T-helper 2 cell treated with Interferon-gamma antibody and Interleukin-4, amounts not matched to agents 5 μg/mL and 100 μg/mL, for 36 hours (primary cell): ENCODE measurements at regions not wholly inside any gene's neighbourhood (a gene's known extent, or its start where the extent isn't known, plus 50 kb on each side); places are given as distances from the start of the nearest gene placed in this dataset.
"Not testable (repeated sequence)": the region's sequence is repeated elsewhere in the genome, so short reads cannot be mapped to it uniquely, and the experiment has no call there.

Source experiments
- DNase-seq: peaks from one replicate; pipeline ENCODE4 v3.0.0; 2021; ENCODE audit warnings: low spot score
- H3K27ac Mint-ChIP-seq: one replicate; pipeline ENCODE4 v1.8.0; 2021; ENCODE audit warnings: mild to moderate bottlenecking, mixed read lengths
- H3K27me3 Mint-ChIP-seq: one replicate; pipeline ENCODE4 v1.8.0; 2021; ENCODE audit warnings: low read depth, mixed read lengths
- H3K36me3 Mint-ChIP-seq: one replicate; pipeline ENCODE4 v1.8.0; 2021; ENCODE audit warnings: low read depth, mixed read lengths
- H3K4me1 Mint-ChIP-seq: one replicate; pipeline ENCODE4 v1.8.0; 2021; ENCODE audit warnings: low read depth, mixed read lengths
- H3K4me3 Mint-ChIP-seq: one replicate; pipeline ENCODE4 v1.8.0; 2022; ENCODE audit warnings: mild to moderate bottlenecking, moderate library complexity, mixed read lengths
- H3K9me3 Mint-ChIP-seq: one replicate; pipeline ENCODE4 v1.8.0; 2021; ENCODE audit warnings: mixed read lengths

DNA sequence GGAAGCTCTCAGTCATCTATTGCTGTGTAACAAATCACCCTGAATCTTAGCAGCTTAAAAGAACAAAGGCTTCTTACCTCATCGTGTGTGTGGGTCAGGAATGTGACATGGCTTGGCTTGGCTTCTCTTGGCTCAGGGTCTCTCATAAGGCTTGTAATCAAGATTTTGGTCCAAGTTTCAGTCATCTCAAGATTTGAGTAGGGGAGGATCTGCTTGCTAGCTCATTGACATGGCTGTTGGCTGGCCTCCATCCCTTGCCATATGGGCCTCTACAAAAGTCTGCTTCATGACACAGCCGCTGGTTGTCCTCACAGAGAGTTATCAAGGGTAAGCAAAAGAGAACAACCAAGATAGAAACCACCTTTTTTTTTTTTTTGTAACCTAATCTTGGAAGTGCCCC is 207.7 kb downstream of the PTPRC start:
- H3K4me3 Mint-ChIP-seq, result no peak overlapping the region
- H3K9me3 Mint-ChIP-seq, result peaks cover 7% of the 10 kb centered on the region
- H3K36me3 Mint-ChIP-seq, result peaks cover 61% of the 10 kb centered on the region
- DNase-seq, result no peak
- H3K27ac Mint-ChIP-seq, result no peak overlapping the region
- no peaks in the 10 kb centered on the region for H3K27me3 Mint-ChIP-seq
- no peaks in the 10 kb centered on the region for H3K4me1 Mint-ChIP-seq

- H3K36me3 Mint-ChIP-seq, result peaks cover 62% of the 10 kb centered on the region
- no peak overlapping the region for H3K27ac Mint-ChIP-seq
- no peaks in the 10 kb centered on the region for H3K27me3 Mint-ChIP-seq
- H3K9me3 Mint-ChIP-seq, result peaks cover 7% of the 10 kb centered on the region
- H3K4me3 Mint-ChIP-seq, result no peak overlapping the region
- no peak for DNase-seq
- H3K4me1 Mint-ChIP-seq, result peaks cover 3% of the 10 kb centered on the region
Observed at GRCh38 chr1:198848206-198848605, 209.4 kb downstream of the PTPRC start.

GRCh38 chr1:198848649-198849048 is 209.8 kb downstream of the PTPRC start:
- Mint-ChIP-seq H3K27ac (no peak overlapping the region), H3K9me3 (peaks cover 7% of the 10 kb centered on the region), H3K4me1 (peaks cover 3% of the 10 kb centered on the region), H3K27me3 (no peaks in the 10 kb centered on the region), H3K36me3 (peaks cover 65% of the 10 kb centered on the region), H3K4me3 (no peak overlapping the region)
- DNase-seq, result no peak

DNA sequence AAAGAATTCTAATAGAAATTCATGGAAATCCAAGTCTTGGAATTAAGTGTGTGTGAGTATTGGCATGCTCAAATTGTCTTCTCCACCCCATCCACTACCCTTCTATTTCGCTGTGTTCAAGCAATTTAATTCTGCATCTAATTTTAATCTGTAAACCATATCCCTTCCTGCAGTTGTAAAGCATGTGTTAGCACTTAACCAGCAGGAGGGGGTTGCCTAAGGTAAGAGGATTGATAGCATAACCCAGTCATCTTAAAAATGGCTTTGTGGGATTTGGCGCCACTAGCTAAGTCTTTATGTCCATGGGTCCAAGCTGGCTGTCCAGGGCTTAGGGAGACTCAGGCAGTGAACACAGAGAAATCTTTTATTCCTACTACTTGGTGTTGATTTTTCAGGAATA is 210.3 kb downstream of the PTPRC start:
- Mint-ChIP-seq H3K4me3 (no peak overlapping the region), H3K27me3 (no peaks in the 10 kb centered on the region), H3K36me3 (peaks cover 69% of the 10 kb centered on the region), H3K9me3 (peaks cover 7% of the 10 kb centered on the region), H3K4me1 (peaks cover 3% of the 10 kb centered on the region), H3K27ac (no peak overlapping the region)
- no peak for DNase-seq

DNA sequence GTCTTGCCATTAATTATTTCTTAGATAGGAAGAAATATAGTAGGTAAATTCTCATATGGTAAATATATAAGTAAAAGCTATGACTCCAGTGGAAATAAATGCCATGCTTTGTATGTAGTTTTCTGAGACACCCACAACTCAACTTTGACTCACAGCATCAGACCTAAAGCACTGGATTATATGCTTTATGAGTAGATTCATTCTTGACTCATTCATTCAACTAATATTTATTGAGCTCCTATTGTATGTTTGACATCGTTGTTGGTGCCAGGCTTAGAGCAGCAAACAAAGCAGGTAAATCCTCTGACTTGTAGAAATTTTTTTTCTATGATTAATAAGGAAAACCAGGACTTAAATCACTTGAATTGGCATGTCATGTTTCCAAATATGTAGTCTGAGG is 211.4 kb downstream of the PTPRC start:
- Mint-ChIP-seq H3K9me3 (peaks cover 7% of the 10 kb centered on the region), H3K36me3 (peaks cover 68% of the 10 kb centered on the region), H3K27me3 (no peaks in the 10 kb centered on the region), H3K27ac (no peak overlapping the region), H3K4me3 (no peak overlapping the region), H3K4me1 (peaks cover 3% of the 10 kb centered on the region)
- DNase-seq, result no peak

GRCh38 chr1:198850966-198851365 is 212.1 kb downstream of the PTPRC start:
- peaks cover 62% of the 10 kb centered on the region for H3K36me3 Mint-ChIP-seq

DNA sequence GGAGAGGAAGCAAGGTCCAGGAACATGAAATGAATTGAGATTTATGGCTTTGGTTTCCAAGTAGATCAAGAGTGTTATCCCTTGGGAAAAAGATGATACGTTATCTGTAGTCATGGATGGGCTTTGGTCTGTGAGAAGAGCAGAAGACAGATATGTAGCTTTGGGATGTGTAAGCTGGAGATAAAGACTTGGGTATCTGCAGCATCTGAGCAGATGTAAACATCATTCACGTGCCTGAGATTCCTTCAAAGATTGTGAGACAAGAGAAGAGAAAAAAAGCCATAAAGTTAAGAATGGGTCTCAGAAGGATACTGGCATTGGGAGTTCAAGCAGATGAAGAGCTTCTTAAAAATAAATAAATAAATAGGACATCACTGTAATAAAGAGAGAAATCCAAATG is 217.8 kb downstream of the PTPRC start:
- H3K9me3 Mint-ChIP-seq, result no peaks in the 10 kb centered on the region
- H3K36me3 Mint-ChIP-seq, result peaks cover 47% of the 10 kb centered on the region
- no peak overlapping the region for H3K27ac Mint-ChIP-seq
- H3K27me3 Mint-ChIP-seq, result no peaks in the 10 kb centered on the region
- H3K4me3 Mint-ChIP-seq, result no peak overlapping the region
- peaks cover 5% of the 10 kb centered on the region for H3K4me1 Mint-ChIP-seq
- no peak for DNase-seq

More at GRCh38 chr1:198850966-198851365, 212.1 kb downstream of the PTPRC start:
- not testable (repeated sequence) for DNase-seq, H3K27me3 Mint-ChIP-seq, H3K27ac Mint-ChIP-seq, H3K9me3 Mint-ChIP-seq, H3K4me1 Mint-ChIP-seq, H3K4me3 Mint-ChIP-seq

- H3K36me3 Mint-ChIP-seq, result peaks cover 43% of the 10 kb centered on the region
- H3K9me3 Mint-ChIP-seq, result no peaks in the 10 kb centered on the region
- no peak overlapping the region for H3K4me3 Mint-ChIP-seq
- no peaks in the 10 kb centered on the region for H3K27me3 Mint-ChIP-seq
- no peak overlapping the region for H3K27ac Mint-ChIP-seq
- no peak for DNase-seq
- H3K4me1 Mint-ChIP-seq, result peaks cover 3% of the 10 kb centered on the region
Observed at GRCh38 chr1:198858033-198858432, 219.2 kb downstream of the PTPRC start.

DNA sequence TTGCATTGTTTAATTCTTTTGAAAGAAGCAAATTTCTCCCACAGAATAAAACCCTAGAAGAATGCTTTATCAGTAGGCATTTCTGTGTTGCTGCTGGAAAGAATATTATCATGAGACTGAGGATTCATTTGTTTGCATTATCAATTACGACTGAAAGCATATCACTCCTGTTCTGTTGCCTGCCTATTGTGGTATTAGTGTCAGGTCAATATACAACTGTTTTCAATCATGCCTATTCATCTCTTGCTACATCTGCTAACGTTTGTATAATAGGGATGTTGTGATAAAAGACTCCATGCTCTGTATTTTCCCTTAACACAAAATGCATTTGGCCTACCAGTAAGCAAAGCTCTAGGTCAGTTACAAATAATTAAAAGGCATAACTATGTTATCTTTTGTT is 221.5 kb downstream of the PTPRC start:
- no peak overlapping the region for H3K27ac Mint-ChIP-seq
- no peak overlapping the region for H3K4me3 Mint-ChIP-seq
- H3K9me3 Mint-ChIP-seq, result no peaks in the 10 kb centered on the region
- no peak for DNase-seq
- H3K4me1 Mint-ChIP-seq, result peaks cover 2% of the 10 kb centered on the region
- H3K36me3 Mint-ChIP-seq, result peaks cover 35% of the 10 kb centered on the region
- H3K27me3 Mint-ChIP-seq, result no peaks in the 10 kb centered on the region

DNA sequence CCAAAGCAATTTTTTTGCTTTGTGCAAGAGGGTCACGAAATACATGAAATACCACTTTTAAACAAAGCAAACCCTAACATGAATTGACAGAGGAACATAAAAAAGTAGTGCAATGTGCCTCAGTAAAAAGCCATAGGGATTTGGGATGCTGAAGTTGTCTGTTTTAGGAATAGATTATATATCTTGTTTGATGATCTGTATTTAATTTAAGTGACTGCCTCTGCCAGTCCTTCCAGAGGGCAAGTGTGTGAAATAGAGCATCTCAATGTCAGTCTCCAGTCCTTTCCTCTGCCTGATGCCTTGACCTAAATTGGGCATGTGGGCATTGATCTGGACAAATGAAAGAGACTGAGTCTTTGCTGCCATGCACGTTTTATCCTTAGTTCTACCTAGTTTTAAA is 222.8 kb downstream of the PTPRC start:
- Mint-ChIP-seq H3K9me3 (no peaks in the 10 kb centered on the region), H3K4me1 (peaks cover 2% of the 10 kb centered on the region), H3K4me3 (no peak overlapping the region), H3K27ac (no peak overlapping the region), H3K27me3 (no peaks in the 10 kb centered on the region), H3K36me3 (peaks cover 34% of the 10 kb centered on the region)
- no peak for DNase-seq

- H3K9me3 Mint-ChIP-seq, result no peaks in the 10 kb centered on the region
- no peak for DNase-seq
- peaks cover 3% of the 10 kb centered on the region for H3K4me1 Mint-ChIP-seq
- no peaks in the 10 kb centered on the region for H3K27me3 Mint-ChIP-seq
- no peak overlapping the region for H3K27ac Mint-ChIP-seq
- H3K36me3 Mint-ChIP-seq, result peaks cover 23% of the 10 kb centered on the region
- no peak overlapping the region for H3K4me3 Mint-ChIP-seq
Observed at GRCh38 chr1:198864695-198865094, 225.9 kb downstream of the PTPRC start.

GRCh38 chr1:198865319-198865718 is 226.5 kb downstream of the PTPRC start:
- Mint-ChIP-seq H3K4me1 (peaks cover 3% of the 10 kb centered on the region), H3K27ac (no peak overlapping the region), H3K9me3 (no peaks in the 10 kb centered on the region), H3K4me3 (no peak overlapping the region), H3K36me3 (peaks cover 24% of the 10 kb centered on the region), H3K27me3 (no peaks in the 10 kb centered on the region)
- DNase-seq, result no peak

- H3K9me3 Mint-ChIP-seq, result no peaks in the 10 kb centered on the region
- no peak overlapping the region for H3K27ac Mint-ChIP-seq
Observed at GRCh38 chr1:198867182-198867581, 228.3 kb downstream of the PTPRC start.

GRCh38 chr1:198873696-198874230 is 234.9 kb downstream of the PTPRC start:
- no peak for DNase-seq
- Mint-ChIP-seq H3K9me3 (peaks cover 5% of the 10 kb centered on the region), H3K4me1 (peaks cover 14% of the 10 kb centered on the region), H3K27ac (no peak overlapping the region), H3K36me3 (peaks cover 70% of the 10 kb centered on the region), H3K27me3 (no peaks in the 10 kb centered on the region), H3K4me3 (no peak overlapping the region)

More at GRCh38 chr1:198867182-198867581, 228.3 kb downstream of the PTPRC start:
- H3K4me1 Mint-ChIP-seq, result peaks cover 3% of the 10 kb centered on the region
- peaks cover 40% of the 10 kb centered on the region for H3K36me3 Mint-ChIP-seq
- no peak overlapping the region for H3K4me3 Mint-ChIP-seq
- no peaks in the 10 kb centered on the region for H3K27me3 Mint-ChIP-seq
- DNase-seq, result no peak

DNA sequence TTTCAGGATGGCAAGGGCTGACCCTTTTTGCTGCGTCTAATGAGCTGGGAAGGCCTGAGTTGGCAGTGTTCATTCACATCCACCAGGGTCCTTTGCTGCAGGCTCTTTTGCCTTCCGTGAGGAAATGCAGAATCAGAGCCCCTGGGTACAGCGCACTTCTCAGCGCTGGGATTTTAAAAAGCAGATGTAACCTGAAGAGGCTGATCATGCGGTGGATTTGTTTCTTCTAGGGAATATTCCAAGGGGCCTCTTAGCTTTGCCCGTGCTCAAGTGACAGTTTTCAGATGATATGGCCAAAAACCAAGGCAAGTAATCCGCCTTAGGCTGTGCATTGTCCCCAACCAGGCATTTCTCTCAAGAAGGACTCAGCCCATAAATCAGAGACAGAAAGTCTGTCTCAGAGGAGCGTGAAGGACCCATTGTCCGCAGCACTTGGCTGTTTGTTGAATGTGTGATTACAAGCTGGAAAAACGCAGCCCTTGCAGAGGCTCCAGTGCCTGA is 237.6 kb downstream of the PTPRC start:
- Mint-ChIP-seq H3K27me3 (no peaks in the 10 kb centered on the region), H3K27ac (no peak overlapping the region), H3K36me3 (peaks cover 74% of the 10 kb centered on the region), H3K4me1 (peaks cover 22% of the 10 kb centered on the region), H3K4me3 (no peak overlapping the region), H3K9me3 (peaks cover 5% of the 10 kb centered on the region)
- DNase-seq, result no peak
